SU-DHL-6 (cell line): ENCODE measurements at regions not wholly inside any gene's neighbourhood (a gene's known extent, or its start where the extent isn't known, plus 50 kb on each side); places are given as distances from the start of the nearest gene placed in this dataset.

Source experiments
- H2AFZ ChIP-seq: fragments of 200-600 bp; sonication (generic); 2 replicates; pipeline ENCODE4 v1.6.1; 2014; ENCODE audit warnings: low read depth, mild to moderate bottlenecking, moderate library complexity, mixed read lengths, antibody characterized with exemption, low read length; ENCODE audit not compliant: severe bottlenecking
- H3F3A ChIP-seq: fragments of 200-600 bp; shearing (Covaris generic); 2 replicates; pipeline ENCODE4 v1.6.0; 2016; ENCODE audit warnings: antibody characterized with exemption, mild to moderate bottlenecking; ENCODE audit not compliant: insufficient read depth
- H3K27ac ChIP-seq: fragments of 200-600 bp; sonication (generic); 2 replicates; pipeline ENCODE4 v1.5.1; 2016; ENCODE audit warnings: low read depth, mild to moderate bottlenecking, low read length, moderate library complexity, mixed read lengths
- H3K27me3 ChIP-seq: fragments of 200-600 bp; sonication (generic), shearing (Covaris generic); 2 replicates; pipeline ENCODE4 v1.6.0; 2014; ENCODE audit warnings: mild to moderate bottlenecking, low read length
- H3K36me3 ChIP-seq: fragments of 200-600 bp; sonication (generic); 2 replicates; pipeline ENCODE4 v1.6.1; 2014; ENCODE audit warnings: mild to moderate bottlenecking, low read length, mixed read lengths
- H3K4me2 ChIP-seq: fragments of 300-600, 200-600 bp; shearing (Covaris generic), sonication (generic); 2 replicates; pipeline ENCODE4 v1.6.0; 2014; ENCODE audit warnings: low read length, low read depth, mild to moderate bottlenecking; ENCODE audit not compliant: poor library complexity, severe bottlenecking
- H3K4me3 ChIP-seq: fragments of 200-600 bp; sonication (generic); 2 replicates; pipeline ENCODE4 v1.5.1; 2014; ENCODE audit warnings: antibody characterized with exemption, low read length, mild to moderate bottlenecking, mixed read lengths; ENCODE audit not compliant: insufficient read depth, poor library complexity, severe bottlenecking
- H3K79me2 ChIP-seq: fragments of 200-600 bp; sonication (generic); 2 replicates; pipeline ENCODE4 v1.6.1; 2014; ENCODE audit warnings: mild to moderate bottlenecking, low read length, moderate library complexity; ENCODE audit not compliant: insufficient read depth
- H3K9ac ChIP-seq: fragments of 200-600 bp; sonication (generic); 2 replicates; pipeline ENCODE4 v1.7.0; 2014; ENCODE audit warnings: mild to moderate bottlenecking, low read length
- H3K9me2 ChIP-seq: fragments of 200-600 bp; sonication (generic); replicated peaks from 2 replicates; pipeline ENCODE4 v1.6.1; 2014; ENCODE audit warnings: low read length; ENCODE audit not compliant: insufficient read depth
- H3K9me3 ChIP-seq: fragments of 200-600 bp; sonication (generic); 2 replicates; pipeline ENCODE4 v1.6.1; 2014; ENCODE audit warnings: low read length, mixed read lengths; ENCODE audit not compliant: insufficient read depth
- H4K20me1 ChIP-seq: fragments of 200-600 bp; sonication (generic); 2 replicates; pipeline ENCODE4 v1.6.1; 2014; ENCODE audit warnings: low read depth, mild to moderate bottlenecking, antibody characterized with exemption, low read length, moderate library complexity, mixed read lengths
- CTCF ChIP-seq: fragments of 200-600 bp; sonication (generic); IDR thresholded peaks from one replicate; pipeline ENCODE4 v1.5.1; 2017; ENCODE audit warnings: antibody characterized with exemption, mild to moderate bottlenecking, low read length, moderate library complexity; ENCODE audit not compliant: insufficient read depth, poor library complexity, severe bottlenecking
- EZH2phosphoT487 ChIP-seq: fragments of 200-600 bp; sonication (generic), shearing (Covaris generic); conservative IDR thresholded peaks from 2 replicates; pipeline ENCODE4 v1.6.1; 2018; ENCODE audit warnings: mild to moderate bottlenecking, antibody characterized with exemption, low read length, moderate library complexity, mixed read lengths

- H3K27ac ChIP-seq: no peak overlapping the region
- no peak overlapping the region for H2AFZ ChIP-seq
- no peaks in the 10 kb centered on the region for H3K9me2 ChIP-seq
- H4K20me1 ChIP-seq: no peaks in the 10 kb centered on the region
- H3K4me2 ChIP-seq: no peak overlapping the region
- no peak overlapping the region for H3K4me3 ChIP-seq
- no peak overlapping the region for H3K9ac ChIP-seq
- TF ChIP-seq CTCF (no peak), EZH2phosphoT487 (no peak)
- H3F3A ChIP-seq: no peaks in the 10 kb centered on the region
- no peaks in the 10 kb centered on the region for H3K27me3 ChIP-seq
- H3K79me2 ChIP-seq: no peaks in the 10 kb centered on the region
- H3K36me3 ChIP-seq: no peaks in the 10 kb centered on the region
- no peaks in the 10 kb centered on the region for H3K9me3 ChIP-seq
Observed at GRCh38 chr1:47675721-47676120, 237.9 kb downstream of the FOXD2 start.

GRCh38 chr1:47676311-47677054 is 238.6 kb downstream of the FOXD2 start:
- Histone ChIP-seq H3K9me3 (no peaks in the 10 kb centered on the region), H3K79me2 (no peaks in the 10 kb centered on the region), H4K20me1 (no peaks in the 10 kb centered on the region), H3K4me3 (no peak overlapping the region), H2AFZ (no peak overlapping the region), H3F3A (no peaks in the 10 kb centered on the region), H3K9ac (no peak overlapping the region), H3K36me3 (no peaks in the 10 kb centered on the region), H3K27me3 (no peaks in the 10 kb centered on the region), H3K4me2 (no peak overlapping the region), H3K27ac (no peak overlapping the region), H3K9me2 (no peaks in the 10 kb centered on the region)
- no peak for TF ChIP-seq EZH2phosphoT487
- TF ChIP-seq CTCF: no peak

GRCh38 chr1:47677241-47677940 is 239.5 kb downstream of the FOXD2 start:
- Histone ChIP-seq H3K9me3 (no peaks in the 10 kb centered on the region), H3K79me2 (no peaks in the 10 kb centered on the region), H4K20me1 (no peaks in the 10 kb centered on the region), H3K9ac (no peak overlapping the region), H3K27me3 (no peaks in the 10 kb centered on the region), H2AFZ (no peak overlapping the region), H3K36me3 (no peaks in the 10 kb centered on the region), H3K4me3 (no peak overlapping the region), H3F3A (no peaks in the 10 kb centered on the region), H3K4me2 (no peak overlapping the region), H3K9me2 (no peaks in the 10 kb centered on the region), H3K27ac (no peak overlapping the region)
- TF ChIP-seq CTCF: no peak
- TF ChIP-seq EZH2phosphoT487: no peak
